Duodenal mucosa (tissue), 2 donors: ENCODE measurements at regions not wholly inside any gene's neighbourhood (a gene's known extent, or its start where the extent isn't known, plus 50 kb on each side); places are given as distances from the start of the nearest gene placed in this dataset.
"Not testable (repeated sequence)": the region's sequence is repeated elsewhere in the genome, so short reads cannot be mapped to it uniquely, and the experiment has no call there.

ENCODE experiments used
- H3K27ac ChIP-seq: one replicate; pipeline ENCODE4 v1.7.0; 2013; ENCODE audit warnings: low read depth, low read length
- H3K27me3 ChIP-seq, 2 donors: one replicate each; pipeline ENCODE4 v1.7.0; 2013; ENCODE audit warnings: low read length in 2 of 2, control low read depth in 1 of 2; ENCODE audit not compliant: insufficient read depth in 2 of 2, control insufficient read depth in 1 of 2
- H3K36me3 ChIP-seq, 2 donors: one replicate each; pipeline ENCODE4 v1.7.0; 2013; ENCODE audit warnings: low read length in 2 of 2, control low read depth in 1 of 2; ENCODE audit not compliant: insufficient read depth in 2 of 2, control insufficient read depth in 1 of 2
- H3K4me1 ChIP-seq, 2 donors: one replicate each; pipeline ENCODE4 v1.7.0; 2013; ENCODE audit warnings: low read length in 2 of 2, control low read depth in 1 of 2; ENCODE audit not compliant: insufficient read depth in 2 of 2, control insufficient read depth in 1 of 2
- H3K4me3 ChIP-seq, 2 donors: one replicate each; pipeline ENCODE4 v1.7.0; 2013; ENCODE audit warnings: low read length in 2 of 2, low read depth in 1 of 2
- H3K9ac ChIP-seq, 2 donors: one replicate each; pipeline ENCODE4 v1.7.0; 2013; ENCODE audit warnings: low read length in 2 of 2, low read depth in 1 of 2
- H3K9me3 ChIP-seq, 2 donors: one replicate each; pipeline ENCODE4 v1.7.0; 2013; ENCODE audit warnings: low read length in 2 of 2, control low read depth in 1 of 2; ENCODE audit not compliant: control insufficient read depth in 1 of 2

GRCh38 chr1:4075436-4076225, 175.6 kb upstream of the C1orf174 start:
- Histone ChIP-seq H3K4me1 (no peaks in the 10 kb centered on the region), H3K9ac (no peak overlapping the region), H3K9me3 (no peaks in the 10 kb centered on the region), H3K36me3 (no peaks in the 10 kb centered on the region), H3K27me3 (peaks cover 3 to 7% of the 10 kb centered on the region in 2 donors), H3K4me3 (no peak overlapping the region), H3K27ac (no peak overlapping the region)

- no peak overlapping the region for H3K9ac ChIP-seq
- H3K27ac ChIP-seq, result no peak overlapping the region
- H3K27me3 ChIP-seq, result peaks cover 0 to 7% of the 10 kb centered on the region in 2 donors
- no peaks in the 10 kb centered on the region for H3K36me3 ChIP-seq
- no peak overlapping the region for H3K4me3 ChIP-seq
- H3K4me1 ChIP-seq, result no peaks in the 10 kb centered on the region
- H3K9me3 ChIP-seq, result no peaks in the 10 kb centered on the region
Observed at GRCh38 chr1:4076346-4076745, 176.3 kb upstream of the C1orf174 start.

DNA sequence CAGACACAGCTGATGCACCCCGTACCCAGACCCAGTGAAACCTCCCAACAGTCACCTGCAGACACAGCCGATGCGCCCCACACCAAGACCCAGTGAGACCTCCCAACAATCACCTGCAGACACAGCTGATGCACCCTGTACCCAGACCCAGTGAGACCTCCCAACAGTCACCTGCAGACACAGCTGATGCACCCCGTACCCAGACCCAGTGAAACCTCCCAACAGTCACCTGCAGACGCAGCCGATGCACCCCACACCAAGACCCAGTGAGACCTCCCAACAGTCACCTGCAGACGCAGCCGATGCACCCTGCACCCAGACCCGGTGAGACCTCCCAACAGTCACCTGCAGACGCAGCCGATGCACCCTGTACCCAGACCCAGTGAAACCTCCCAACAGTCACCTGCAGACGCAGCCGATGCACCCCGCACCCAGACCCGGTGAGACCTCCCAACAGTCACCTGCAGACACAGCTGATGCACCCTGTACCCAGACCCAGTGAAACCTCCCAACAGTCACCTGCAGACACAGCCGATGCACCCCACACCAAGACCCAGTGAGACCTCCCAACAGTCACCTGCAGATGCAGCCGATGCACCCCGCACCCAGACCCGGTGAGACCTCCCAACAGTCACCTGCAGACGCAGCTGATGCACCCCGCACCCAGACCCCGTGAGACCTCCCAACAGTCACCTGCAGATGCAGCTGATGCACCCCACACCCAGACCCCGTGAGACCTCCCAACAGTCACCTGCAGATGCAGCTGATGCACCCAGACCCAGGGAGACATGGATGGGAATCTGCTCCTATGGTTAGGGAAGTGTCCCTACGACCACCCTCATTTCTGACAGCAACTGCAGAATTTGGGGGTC, 178.3 kb upstream of the C1orf174 start:
- not testable (repeated sequence) for H3K9me3 ChIP-seq, H3K4me3 ChIP-seq, H3K27ac ChIP-seq, H3K27me3 ChIP-seq, H3K9ac ChIP-seq, H3K36me3 ChIP-seq, H3K4me1 ChIP-seq

DNA sequence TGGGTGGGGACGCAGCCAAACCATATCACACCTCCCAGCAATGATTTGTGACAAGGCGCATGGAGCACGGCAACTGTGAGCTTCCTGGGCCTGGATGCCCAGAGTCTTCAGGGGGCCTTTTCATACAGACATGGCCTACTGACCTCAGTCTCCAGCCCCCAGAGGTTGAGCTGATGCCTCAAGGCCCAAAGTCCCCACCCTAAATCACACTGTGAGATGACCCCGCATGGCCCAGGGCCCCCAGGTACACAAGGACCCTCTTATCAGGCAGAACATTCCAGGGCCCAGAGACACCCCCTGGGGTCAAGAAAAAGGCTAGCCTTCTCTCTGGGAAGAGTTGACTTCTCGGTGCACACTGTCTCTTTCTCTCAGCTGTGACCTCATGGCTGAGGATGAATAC, 179.7 kb upstream of the C1orf174 start:
- Histone ChIP-seq H3K27me3 (peaks cover 0 to 5% of the 10 kb centered on the region in 2 donors), H3K4me1 (peaks cover 5 to 20% of the 10 kb centered on the region in 2 donors), H3K9me3 (no peaks in the 10 kb centered on the region), H3K27ac (no peak overlapping the region), H3K9ac (no peak overlapping the region), H3K36me3 (no peaks in the 10 kb centered on the region), H3K4me3 (no peak overlapping the region)

DNA sequence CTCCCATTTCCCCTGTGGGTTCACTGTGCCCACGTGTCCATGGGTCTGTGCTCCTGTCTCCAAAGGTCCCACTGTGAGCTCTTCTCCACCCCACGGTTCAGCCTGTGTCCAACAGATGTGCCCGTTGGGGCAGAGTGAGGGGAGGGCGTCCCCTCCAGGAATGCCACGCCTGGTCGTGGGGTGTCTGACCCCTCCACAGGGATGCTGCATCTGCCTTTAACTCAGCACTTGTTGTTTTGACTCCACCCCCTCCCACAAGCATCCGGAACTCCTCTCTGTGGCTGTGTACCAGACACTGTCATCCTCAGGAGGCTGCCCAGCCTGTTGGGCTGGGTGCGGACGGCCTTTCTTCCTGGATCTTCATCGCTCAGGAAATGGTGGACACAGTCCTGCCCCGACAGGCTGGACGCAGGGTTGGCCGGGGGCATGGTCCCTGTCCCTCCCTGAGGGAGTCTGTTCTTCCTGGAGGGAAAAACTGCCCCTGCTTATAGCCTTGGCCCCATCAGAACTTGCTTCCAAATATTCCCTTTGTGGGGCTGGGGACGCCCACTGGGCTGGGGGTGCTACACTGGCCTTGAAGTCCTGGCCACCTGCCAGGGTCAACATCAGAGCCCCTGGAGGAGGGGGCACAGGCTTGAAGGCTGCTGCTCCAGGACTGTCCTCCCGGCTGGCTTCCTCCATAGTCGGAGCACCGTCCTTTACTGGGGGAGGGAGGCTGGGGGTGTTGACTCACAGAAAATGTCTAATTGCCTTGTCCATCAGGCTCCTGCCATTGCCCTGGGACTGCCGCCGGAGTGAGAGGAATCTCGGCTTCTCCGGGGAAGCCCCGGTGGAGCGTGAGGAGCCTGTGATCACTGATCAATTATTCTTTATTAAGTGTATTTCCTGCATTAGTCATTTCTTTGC, 182.0 kb upstream of the C1orf174 start:
- Histone ChIP-seq H3K9ac (no peak overlapping the region), H3K27ac (no peak overlapping the region), H3K4me1 (peaks cover 5 to 20% of the 10 kb centered on the region in 2 donors), H3K9me3 (no peaks in the 10 kb centered on the region), H3K36me3 (no peaks in the 10 kb centered on the region), H3K27me3 (peaks cover 0 to 5% of the 10 kb centered on the region in 2 donors), H3K4me3 (no peak overlapping the region)

DNA sequence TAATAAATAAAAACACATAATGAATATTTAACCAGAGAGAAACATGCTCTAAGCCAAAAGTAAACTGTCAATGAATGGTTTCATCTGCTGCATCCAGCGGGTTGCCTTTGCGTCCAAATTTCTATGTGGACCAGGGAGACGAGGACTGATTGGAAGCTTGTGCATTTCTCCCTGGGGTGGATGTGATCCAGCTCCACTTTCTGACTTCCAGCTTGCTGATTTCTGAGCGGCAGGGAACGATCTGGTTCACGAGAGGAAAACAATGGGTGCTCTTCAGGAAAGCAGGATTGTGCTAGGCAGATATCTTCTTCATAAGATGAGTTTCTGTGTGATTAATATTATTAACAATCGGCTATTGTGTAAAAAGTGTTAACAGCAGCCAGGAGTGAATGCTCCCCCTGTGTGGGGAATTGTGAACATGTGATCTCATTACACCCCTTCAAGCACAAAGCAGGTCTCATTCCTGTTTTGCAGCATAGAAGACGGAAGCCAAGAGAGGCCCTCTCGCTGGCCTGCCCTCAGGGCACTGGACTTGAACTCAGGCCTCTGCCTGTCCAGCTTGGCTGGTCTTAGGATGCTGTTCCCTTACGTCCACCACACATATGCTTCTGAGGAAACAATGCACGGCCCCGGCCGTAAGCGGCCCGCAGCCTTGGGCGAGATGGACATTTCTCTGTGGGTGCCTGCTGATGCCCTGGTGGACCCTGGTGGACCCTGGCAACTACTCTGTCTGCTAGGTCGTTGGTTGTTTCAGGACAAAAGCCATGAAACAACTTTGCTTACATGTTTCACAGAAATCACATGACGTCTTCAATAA, 183.4 kb upstream of the C1orf174 start:
- Histone ChIP-seq H3K9me3 (no peaks in the 10 kb centered on the region), H3K36me3 (no peaks in the 10 kb centered on the region), H3K9ac (no peak overlapping the region), H3K27ac (no peak overlapping the region), H3K4me1 (peaks cover 5 to 20% of the 10 kb centered on the region in 2 donors), H3K4me3 (no peak overlapping the region), H3K27me3 (peaks cover 0 to 5% of the 10 kb centered on the region in 2 donors)

- Histone ChIP-seq H3K4me3 (no peak overlapping the region), H3K9me3 (no peaks in the 10 kb centered on the region), H3K27me3 (peaks cover 0 to 5% of the 10 kb centered on the region in 2 donors), H3K9ac (no peak overlapping the region), H3K27ac (no peak overlapping the region), H3K4me1 (peaks cover 5 to 20% of the 10 kb centered on the region in 2 donors), H3K36me3 (no peaks in the 10 kb centered on the region)
Observed at GRCh38 chr1:4084048-4084431, 184.0 kb upstream of the C1orf174 start.

GRCh38 chr1:4084446-4084845, 184.4 kb upstream of the C1orf174 start:
- Histone ChIP-seq H3K4me3 (no peak overlapping the region), H3K36me3 (no peaks in the 10 kb centered on the region), H3K27me3 (peaks cover 0 to 5% of the 10 kb centered on the region in 2 donors), H3K4me1 (peaks cover 5 to 20% of the 10 kb centered on the region in 2 donors), H3K9me3 (no peaks in the 10 kb centered on the region), H3K27ac (no peak overlapping the region), H3K9ac (no peak overlapping the region)

GRCh38 chr1:4084896-4085295, 184.8 kb upstream of the C1orf174 start:
- Histone ChIP-seq H3K9ac (no peak overlapping the region), H3K36me3 (no peaks in the 10 kb centered on the region), H3K9me3 (no peaks in the 10 kb centered on the region), H3K4me3 (no peak overlapping the region), H3K27me3 (peaks cover 0 to 5% of the 10 kb centered on the region in 2 donors), H3K4me1 (peaks cover 5 to 20% of the 10 kb centered on the region in 2 donors), H3K27ac (no peak overlapping the region)
